HK-2 (cell line): ENCODE measurements at regions not wholly inside any gene's neighbourhood (a gene's known extent, or its start where the extent isn't known, plus 50 kb on each side); places are given as distances from the start of the nearest gene placed in this dataset.
"Not testable (repeated sequence)": the region's sequence is repeated elsewhere in the genome, so short reads cannot be mapped to it uniquely, and the experiment has no call there.

ENCODE experiments used
- DNase-seq: peaks from one replicate; pipeline ENCODE4 v3.0.0-alpha.2; 2018; ENCODE audit not compliant: unreplicated experiment

DNA sequence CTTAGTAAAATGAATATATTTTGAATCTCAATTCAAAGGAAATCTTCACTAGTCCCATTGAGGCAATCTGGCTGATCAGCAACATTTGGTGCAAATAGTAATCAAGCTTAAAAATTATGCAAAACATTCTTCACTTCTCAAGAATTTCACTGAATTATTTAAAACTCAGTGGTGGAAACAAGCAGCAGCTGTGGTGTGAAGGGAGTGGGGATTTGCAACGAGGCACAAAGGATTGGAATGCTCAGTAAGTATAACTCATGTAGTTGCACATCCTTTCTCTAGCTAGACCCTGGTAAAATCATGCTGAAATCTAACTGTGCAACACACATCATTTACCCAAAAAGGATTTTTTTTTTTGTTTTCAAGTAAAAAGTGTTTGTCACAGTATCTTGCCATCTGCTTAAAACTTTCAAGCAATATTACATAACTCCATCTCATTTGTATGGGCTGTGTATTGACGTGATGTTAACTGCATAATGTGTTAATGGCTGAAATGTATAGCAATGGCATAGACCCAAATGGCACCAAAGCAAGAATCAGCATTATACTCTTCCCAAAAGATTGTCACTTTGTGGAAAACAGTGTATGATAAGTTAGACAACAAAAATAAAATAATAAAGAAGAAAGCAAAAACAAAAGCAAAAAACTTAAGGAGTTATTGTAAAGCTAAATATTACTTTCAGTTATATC lies 816.6 kb downstream of the EPHA3 start:
- no peak for DNase-seq

DNA sequence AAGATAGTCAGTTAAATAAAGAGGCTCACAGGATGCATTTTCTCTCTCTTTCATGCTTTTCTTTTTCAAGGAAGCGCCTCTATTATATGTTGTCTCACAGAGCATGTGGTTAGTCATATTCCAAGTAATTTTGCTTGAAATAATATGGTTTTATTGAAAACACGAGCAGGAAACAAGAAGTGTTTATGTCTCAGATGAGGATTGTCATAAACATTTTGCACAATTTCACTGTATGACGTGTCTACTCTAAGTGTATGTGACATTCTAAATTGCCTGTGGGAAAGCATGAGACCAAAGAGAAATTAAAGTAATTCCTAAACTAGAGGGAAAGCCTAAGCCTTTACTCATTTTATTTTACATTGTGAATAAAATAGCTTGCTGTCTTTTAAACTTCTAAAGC lies 818.6 kb downstream of the EPHA3 start:
- no peak for DNase-seq

DNA sequence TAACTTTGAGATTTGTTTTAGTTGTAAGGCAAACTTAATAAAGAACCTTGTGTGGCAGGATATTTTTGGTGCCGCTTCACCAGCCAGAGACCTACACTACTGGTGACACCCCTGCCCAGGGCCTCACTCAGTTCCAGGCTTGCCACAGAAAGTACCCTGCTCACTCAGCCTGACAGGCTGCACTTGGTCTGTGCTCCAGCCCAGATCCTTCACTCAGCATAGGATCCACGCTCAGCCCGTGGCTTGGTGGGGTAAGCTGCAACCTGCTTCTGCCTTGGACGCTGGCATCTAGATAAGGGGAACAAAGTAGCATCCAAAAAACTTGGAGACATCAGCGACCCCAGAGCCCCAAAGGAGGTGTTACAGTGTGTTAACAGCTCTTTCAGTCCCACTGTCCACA lies 825.5 kb downstream of the EPHA3 start:
- DNase-seq = no peak

DNA sequence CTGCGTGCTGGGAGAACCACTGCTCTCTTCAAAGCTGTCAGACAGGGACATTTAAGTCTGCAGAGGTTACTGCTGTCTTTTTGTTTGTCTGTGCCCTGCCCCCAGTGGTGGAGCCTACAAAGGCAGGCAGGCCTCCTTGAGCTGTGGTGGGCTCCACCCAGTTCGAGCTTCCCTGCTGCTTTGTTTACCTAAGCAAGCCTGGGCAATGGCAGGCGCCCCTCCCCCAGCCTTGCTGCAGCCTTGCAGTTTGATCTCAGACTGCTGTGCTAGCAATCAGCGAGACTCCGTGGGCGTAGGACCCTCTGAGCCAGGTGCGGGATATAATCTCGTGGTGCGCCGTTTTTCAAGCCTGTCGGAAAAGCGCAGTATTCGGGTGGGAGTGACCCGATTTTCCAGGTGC lies 837.0 kb downstream of the EPHA3 start:
- DNase-seq = not testable (repeated sequence)

DNA sequence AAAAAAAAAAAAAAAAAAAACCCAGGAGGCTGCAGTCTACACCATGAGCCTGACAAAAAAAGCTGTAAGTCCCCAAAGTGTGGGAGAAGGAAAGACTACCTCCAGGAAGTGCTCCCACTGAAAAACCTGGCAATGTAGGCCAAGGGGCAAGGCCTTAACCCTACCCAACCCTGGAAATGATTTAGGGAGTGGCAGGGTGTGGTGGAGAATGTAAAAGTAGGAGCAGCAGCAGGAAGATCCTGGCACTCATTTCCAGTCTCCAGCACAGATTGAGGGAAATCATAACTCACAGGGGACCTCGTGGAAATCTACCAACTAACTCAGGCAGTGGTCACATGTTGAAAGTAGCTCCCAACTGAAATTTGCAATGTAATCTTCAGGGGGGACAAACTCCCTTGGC lies 839.5 kb downstream of the EPHA3 start:
- no peak for DNase-seq

DNA sequence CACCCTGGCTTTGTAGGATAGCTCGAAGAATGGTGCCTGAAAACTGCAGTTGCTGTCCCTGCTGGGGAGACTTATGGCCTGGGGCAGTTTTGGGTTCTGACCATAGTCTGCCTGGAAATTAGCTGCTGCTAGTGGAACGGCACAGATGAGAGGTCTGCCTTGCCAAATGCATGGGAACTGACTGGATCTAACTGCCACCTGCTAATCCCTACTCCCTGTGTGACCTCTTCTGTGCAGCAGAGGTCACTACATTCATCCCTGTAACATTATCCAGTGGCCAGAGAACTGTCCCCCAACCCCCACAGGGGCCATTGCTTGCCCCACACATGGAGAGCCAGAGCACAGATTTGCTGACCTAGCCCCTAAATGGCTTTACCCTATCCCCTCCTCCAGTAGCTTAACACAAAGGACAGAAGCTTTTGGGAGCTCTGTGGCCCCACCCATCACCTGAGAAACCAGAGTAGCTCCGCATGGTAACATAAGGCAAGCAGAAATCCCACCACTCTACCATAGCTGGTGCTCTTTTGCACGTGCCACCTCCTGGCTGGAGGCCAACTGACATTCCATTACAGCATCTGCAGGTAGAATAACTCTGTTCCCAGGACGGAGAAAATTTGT lies 840.0 kb downstream of the EPHA3 start:
- no peak for DNase-seq

DNA sequence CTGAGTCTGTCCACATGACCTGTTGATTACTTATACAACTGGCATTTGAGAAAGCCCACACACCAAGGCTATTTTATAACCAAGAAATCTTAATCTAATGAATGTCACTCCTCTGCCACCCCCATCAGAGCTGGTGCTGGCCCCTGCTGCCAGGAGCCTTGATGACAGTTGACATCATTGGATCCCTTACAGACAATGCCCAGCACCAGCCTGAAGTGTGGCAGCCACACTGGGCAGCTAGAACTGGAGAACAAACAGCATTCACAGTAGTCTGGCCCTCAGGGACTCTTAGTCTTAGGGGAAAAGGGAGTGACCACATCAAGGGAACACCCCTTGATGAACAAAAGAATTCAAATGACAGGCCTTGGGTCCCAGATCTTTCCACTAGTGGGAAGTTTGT lies 840.6 kb downstream of the EPHA3 start:
- DNase-seq = no peak

DNA sequence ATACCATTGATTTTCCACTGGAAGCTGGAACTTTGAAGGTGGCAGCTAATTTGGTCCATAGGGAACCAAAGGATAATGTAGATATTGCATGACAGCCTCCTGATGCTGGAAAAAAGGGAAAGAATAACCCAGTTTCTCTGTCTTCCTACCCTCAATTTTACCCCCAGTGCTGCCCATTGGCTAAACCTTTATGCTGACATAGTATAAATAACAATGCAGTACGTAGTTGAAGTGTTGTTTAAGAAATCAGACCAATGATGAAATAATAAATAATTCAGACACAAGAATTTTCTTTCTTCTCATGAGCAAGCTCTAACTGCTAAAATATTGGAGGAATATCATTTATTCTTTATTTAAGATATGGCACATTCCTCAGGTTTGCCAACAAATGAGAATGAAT lies 843.4 kb downstream of the EPHA3 start:
- DNase-seq = no peak

DNA sequence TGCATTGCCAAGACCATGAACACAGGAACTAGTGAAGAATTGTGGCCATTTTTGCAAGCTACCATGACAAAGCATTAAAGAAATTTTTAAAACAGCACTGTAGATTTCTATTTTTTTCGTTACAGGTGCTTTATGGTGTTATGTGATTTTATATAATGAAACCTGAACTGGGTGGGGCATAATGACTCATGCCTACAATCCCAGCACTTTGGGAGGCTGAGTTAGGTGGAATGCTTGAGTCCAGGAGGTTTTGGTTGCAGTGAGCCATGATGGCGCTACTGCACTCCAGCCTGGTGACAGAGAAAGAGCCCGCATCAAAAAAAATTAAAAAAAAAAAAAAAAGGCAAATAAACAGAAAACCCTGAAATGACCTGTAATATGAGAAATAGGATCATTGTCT lies 846.7 kb downstream of the EPHA3 start:
- DNase-seq = no peak

DNA sequence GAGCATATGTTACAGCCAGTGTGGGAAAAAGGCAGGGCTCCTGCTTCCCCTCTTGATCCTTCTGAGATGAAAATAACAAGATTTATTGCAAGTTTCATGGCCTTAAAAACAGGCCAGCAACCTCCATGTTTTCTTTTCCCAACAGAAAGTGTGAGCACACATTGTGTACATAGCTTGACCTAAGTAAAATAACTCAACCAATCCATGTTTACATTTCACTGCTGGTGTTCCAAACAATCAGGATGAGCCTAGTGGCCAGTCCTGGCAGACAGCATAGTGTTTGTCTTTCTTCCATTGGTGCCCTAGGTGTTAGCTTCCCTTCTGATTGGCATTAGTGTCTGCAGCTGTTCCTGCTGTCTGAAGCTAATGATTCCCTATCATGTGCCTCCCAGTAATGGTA lies 847.7 kb downstream of the EPHA3 start:
- DNase-seq = no peak

DNA sequence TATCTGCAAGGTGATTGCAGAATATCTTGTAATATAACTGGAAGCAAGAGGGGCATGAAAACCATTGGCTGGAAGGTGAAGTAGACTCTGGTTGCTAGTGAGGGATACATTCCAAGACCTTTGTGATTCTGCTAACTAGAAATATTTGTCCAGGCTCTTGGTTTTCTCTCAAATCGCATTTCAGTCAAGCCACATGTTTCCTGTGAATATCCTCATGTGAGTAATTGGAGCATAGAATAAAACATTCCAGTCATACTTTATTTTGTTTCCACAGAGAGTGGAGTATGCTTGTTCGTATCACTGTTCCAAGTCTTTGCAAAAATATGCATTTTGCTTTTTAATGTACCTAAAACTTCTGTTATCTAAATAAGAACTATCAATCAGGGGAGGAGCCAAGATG lies 850.0 kb downstream of the EPHA3 start:
- no peak for DNase-seq

DNA sequence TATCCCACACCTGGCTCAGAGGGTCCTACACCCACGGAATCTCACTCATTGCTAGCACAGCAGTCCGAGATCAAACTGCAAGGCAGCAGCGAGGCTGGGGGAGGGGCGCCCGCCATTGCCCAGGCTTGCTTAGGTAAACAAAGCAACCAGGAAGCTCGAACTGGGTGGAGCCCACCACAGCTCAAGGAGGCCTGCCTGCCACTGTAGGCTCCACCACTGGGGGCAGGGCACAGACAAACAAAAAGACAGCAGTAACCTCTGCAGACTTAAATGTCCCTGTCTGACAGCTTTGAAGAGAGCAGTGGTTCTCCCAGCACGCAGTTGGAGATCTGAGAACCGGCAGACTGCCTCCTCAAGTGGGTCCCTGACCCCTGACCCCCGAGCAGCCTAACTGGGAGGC lies 850.7 kb downstream of the EPHA3 start:
- not testable (repeated sequence) for DNase-seq

DNA sequence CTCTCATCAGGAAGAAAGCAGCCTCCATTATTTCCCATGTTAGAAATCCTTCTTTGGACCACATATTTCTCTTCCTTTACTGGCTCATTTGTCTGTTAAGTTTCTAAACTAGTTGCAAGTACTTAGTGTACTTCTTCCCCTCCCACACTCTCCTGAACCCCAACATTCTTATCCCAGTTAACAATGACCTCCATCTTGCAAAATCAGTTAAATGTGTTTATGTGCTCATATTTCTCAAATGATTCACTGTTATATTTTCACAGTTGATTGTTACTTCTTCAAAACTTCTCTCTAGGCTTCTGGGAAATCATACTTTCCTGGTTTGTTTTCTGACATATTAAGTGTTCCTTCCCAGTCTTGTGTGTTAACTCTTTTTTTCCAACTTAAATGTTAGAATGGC lies 856.9 kb downstream of the EPHA3 start:
- no peak for DNase-seq

DNA sequence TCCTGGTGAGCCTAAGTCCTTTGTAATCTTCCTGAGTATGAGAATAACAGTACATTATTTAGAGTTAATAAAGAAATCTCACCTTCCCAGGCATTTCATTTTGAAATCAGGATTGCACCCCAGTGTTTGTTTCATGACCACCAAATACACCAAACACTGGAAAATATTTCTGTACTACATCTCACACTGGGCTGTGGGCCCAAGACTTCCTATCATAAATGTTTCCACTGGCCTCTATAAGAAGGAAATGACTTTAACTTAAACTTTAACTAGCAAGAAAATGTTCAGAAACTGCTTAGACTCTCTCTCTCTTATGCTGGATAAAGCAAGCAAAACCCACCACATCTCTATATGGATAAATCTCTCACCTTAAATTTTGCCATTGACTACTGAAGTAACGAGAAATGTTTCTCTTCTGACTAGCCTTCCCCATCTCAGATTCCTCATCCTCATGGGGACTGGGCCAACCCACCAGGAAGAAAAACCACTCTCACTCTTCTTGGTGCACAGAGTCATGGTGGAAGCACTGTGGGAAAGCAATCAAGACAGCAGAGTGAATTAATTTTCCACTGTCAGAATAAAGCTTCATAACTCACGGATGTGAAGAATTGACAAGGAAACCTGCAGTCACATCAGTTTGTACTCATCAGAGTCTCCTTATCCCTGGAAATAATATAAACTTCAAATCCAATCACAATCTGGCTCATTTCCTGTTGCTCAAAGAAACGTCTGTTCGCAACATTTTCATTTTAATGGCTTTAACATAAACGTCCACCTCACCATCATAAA lies 859.6 kb downstream of the EPHA3 start:
- DNase-seq = no peak

DNA sequence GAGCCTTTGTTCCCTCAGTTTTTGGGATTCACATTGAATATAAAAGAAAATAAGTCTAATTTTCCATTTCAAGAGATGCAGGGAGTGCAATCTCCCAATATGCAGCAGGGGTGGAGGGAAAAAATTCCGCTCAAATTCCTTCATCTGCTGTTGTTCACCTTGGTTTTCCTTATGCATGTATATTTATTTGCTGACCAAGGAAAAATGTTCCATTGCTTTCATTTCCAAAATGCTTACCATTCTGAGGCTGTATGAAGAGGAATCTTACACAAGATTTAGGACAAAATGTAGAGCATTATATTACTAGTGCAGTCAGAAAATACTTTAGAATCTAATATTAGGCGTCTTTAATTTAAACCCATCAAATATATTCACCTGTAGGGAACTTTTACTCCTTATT lies 863.9 kb downstream of the EPHA3 start:
- no peak for DNase-seq

DNA sequence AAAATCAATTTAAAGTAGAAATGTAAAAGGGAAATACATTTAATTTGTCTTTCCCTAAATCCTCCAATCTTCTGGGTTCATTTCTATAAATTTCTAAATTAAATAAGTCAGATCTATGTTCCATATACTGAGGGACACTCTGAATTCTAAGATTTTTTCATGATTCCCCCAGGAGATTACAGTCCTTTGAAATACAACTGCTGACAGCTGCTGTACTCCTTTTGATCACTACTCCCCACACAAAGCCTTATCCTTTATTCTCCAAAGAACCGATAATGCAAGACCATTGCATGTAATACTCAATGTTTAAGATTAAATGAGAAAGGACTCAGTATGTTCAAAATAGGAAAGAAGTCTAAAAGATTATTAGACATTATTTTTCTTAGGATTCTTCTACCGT lies 865.7 kb downstream of the EPHA3 start:
- no peak for DNase-seq

DNA sequence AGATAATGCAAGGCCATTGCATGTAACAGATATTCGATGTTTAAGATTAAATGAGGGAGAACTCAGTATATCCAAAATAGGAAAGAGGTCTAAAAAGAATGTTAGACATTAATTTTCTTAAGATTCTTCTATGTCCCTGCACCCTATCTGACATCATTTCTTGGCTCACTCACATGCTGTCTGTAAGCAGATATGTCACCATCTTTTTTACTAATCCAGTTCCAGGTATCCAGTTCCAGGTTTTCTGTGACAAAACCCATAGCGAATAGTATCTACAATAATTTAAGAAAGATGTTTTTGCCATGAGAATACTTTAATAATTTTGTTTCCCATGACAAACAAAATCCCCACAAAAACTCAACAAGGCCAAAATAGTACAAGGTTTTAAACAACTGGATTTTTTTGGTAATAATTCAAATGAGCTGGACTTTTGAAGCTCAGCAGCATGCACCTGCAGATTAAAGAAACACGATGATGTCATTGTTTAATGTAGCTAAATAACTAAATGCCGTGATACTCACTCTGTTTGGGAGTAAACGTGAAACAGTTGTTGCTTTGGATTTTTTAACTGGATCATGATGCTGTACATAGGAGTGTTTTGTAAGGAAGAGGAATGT lies 867.6 kb downstream of the EPHA3 start:
- DNase-seq = no peak

DNA sequence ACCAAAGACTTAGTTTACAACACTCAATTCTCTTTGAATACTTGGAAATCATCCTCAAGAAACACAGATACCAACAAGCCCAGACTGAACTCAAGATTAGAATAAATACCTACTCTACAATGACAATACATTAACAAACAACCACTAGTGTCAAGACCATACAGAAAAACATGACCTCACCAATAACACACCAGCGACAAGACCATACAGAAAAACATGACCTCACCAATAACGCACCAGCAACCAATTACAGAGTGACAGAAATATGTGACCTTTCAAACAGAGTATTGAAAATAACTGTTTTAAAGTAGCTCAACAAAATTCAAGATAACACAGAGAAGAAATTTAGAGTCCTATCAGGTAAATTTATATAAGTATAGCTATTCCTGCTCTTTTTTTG lies 876.0 kb downstream of the EPHA3 start:
- DNase-seq = no peak

DNA sequence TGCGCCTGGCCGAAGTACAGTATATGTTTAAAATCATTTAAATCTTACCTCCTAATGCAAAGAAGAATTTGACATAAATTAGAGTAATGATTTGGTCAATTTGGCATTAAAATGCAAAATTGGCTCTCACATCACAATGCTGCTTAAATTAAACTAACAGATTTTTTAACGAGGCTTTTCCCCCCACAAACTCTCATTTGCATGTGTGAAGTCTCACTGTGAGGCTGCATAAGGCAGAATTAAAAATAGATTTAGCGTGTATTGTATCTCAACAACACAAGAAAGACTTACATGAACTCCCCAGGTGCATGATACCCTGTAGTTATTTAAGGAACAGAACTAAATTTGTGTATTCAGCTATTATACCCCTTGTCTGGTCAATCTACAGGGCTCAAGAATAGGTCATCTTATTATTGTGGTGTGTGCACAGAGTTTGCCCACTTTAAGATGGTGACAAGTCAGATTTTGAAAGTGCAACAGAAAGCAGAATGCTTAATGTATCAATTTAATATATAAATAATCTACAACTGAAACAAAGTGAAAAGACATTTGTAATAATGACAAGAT lies 897.9 kb downstream of the EPHA3 start:
- no peak for DNase-seq

DNA sequence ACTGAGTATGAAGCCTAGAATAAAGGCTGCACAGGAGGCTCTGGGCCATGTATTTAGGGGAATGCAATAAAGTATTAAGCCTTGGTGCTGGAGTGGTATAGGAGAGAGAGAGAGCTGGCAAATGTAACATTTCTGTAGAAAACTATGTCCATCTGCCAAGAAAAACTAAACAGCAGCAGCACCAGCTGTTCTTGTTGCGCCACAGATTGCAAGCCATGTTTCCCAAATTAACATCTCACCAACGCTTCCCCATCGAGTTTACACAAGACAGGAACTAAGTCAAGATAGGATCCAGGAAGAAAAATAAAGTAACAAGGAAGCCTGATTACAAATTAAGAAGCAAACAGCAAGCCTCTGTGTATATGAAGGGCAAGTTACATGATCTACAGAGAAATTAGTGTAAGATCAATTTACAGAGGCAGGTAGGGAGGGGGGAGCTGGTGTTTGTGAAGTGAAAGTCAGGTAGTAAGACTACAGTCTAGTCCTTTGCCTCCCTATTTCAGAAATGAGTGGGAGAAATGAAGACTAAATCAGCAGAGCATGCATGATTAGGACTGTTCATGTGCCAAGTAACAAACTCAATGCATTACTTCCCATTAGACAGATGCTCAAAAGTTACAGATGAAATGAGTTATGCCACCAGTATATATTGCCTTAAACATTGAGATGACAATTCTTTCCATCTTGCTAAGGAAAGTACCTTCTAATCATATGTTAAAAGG lies 900.5 kb downstream of the EPHA3 start:
- no peak for DNase-seq

DNA sequence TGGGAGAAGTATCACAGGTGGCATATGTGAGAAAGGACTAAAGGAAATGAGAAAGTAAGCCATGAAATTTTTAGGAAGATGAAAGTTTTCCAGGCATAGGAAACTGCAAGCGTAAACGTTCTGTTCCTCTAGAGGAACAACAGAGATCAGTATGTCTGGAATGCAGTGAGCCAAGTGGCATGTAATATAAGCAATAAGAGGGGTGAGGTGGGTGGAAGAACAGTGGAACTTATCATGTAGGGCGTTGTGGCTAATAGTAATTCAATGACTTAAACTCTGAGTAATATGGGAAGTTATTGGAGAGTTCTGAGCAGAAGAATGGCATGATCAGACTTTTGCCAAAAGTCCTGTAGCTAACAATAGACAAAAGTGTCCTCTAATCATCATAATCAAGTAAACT lies 902.9 kb downstream of the EPHA3 start:
- DNase-seq = no peak

DNA sequence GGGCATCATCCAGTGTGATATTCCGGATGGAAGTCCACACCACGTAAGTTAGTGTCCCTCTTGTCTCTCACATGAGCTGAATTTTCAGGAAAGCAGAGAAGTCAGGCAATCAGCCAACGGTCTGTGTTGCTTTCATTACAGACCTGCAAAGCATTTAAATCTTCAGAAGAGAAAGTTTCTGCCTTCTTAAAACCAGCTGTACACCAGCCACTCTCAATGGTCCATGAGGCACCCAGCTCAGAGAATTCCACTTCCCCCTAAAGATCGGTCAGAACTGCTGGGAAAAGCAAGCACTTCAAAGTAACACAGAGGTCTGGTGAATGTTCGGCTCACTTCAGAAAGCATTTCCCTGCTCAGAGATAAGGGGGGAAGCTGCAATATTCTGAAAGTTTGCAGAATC lies 903.7 kb downstream of the EPHA3 start:
- no peak for DNase-seq
